ENCODE measurements at regions not wholly inside any gene's neighbourhood (a gene's known extent, or its start where the extent isn't known, plus 50 kb on each side); places are given as distances from the start of the nearest gene placed in this dataset.

- no peak for DNase-seq (ENCODE audit: low read depth, low spot score)
Observed at GRCh38 chr4:23174179-23174578, 481.4 kb downstream of the GBA3 start.

- no peak for DNase-seq (ENCODE audit: low read depth, low spot score)
Observed at GRCh38 chr4:23171976-23172375, 479.2 kb downstream of the GBA3 start.

- DNase-seq (ENCODE audit: low read depth, low spot score), result no peak
Observed at GRCh38 chr4:23169608-23170311, 477.0 kb downstream of the GBA3 start.

DNA sequence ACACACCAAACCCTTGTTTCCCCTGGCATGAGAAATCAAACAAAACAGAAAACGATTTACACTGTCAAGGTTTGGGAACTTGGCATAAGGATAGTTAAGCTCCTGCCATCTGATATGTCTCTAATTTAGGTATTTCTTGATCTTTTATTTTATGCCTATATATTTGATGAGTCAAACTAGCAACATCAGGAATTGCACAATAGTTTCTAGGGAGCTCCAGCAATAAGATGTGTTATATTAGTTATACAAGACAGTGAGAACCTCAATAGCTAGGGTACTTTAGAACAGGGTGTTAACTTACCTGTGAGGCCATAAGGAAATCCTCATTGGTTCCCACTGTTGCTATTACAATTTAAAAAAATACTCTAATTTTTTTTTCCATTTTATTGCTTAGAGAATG, 474.2 kb downstream of the GBA3 start:
- no peak for DNase-seq (ENCODE audit: low read depth, low spot score)

DNA sequence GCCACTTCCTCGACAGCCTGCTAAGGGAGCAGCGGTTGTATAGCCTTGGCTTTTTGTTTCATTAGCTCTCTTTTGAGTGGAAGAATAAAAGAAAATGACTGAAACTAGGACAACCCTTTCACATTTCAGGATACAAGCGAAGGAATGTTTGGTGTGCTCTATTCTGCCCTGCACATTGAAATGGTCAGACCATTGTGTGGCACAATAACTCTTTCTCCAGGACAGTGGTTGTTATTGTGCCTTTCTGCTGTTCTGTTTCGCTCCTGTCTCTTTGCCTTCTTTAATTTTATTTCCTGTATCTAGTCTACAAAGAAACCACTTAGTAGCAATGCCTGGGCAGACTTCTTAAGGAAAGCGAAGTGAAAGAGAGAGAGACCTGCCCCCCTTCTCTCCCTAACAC, 473.7 kb downstream of the GBA3 start:
- DNase-seq (ENCODE audit: low read depth, low spot score), result no peak

DNA sequence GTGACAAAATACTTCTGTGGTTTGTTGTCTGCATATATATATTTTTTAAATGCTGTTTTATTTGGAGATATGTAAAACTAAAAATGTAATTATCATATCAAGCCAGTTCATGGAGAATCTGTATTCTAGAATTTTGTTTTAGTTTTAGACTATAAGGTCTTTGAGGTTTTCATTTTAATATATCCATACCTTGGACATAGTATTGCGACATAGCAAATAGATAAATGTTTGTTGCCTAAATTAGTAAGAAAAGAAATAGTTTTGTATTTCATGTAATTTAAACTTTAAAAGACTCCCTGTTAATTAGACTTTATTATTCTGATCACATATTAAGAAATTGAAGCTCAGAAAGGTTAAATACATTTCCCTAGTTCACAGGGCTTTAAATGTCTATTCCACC, 472.9 kb downstream of the GBA3 start:
- no peak for DNase-seq (ENCODE audit: low read depth, low spot score)

- no peak for DNase-seq (ENCODE audit: low read depth, low spot score)
Observed at GRCh38 chr4:23163647-23164436, 471.1 kb downstream of the GBA3 start.

DNA sequence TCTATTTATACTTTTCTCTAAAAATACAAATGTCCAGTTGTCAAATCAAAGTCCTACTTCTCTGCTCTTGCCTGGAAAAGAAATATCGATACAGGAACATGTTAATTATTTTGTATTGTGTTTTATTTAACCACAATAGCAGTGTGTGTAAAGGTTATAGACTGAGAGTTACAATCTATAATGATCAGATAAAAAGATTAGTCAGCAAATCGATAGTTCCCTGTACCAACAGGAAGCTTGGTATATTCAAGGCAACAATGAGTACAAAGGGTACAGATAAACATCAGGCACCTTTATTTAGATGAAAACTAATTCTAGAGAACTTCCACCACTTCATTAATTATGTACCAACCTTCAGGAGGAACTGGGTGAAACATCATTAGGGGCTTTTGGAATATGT, 469.5 kb downstream of the GBA3 start:
- DNase-seq (ENCODE audit: low read depth, low spot score), result no peak

DNA sequence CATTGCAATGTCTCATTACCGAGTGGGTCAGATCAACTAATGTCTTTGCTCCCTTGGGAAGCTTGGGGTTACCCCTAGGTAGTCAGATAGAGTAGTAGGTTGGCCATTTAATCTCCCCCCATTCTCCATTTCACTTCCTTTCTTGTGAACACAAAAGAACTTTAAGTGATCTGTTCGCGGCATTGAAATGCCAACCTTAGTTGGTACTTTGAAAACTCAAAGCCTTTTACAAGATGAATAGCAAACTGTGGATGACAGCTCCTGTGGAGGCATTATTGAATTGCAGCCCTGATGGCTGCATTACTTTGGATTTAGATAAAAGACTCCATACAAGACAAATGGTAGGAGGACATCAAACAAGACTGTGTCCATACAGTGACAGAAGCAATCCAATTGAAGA, 469.1 kb downstream of the GBA3 start:
- DNase-seq (ENCODE audit: low read depth, low spot score), result no peak

- DNase-seq (ENCODE audit: low read depth, low spot score), result no peak
Observed at GRCh38 chr4:23153076-23153475, 460.3 kb downstream of the GBA3 start.

- DNase-seq (ENCODE audit: low read depth, low spot score), result no peak
Observed at GRCh38 chr4:23149815-23150214, 457.1 kb downstream of the GBA3 start.

- no peak for DNase-seq (ENCODE audit: low read depth, low spot score)
Observed at GRCh38 chr4:23144707-23145106, 452.0 kb downstream of the GBA3 start.

GRCh38 chr4:23135792-23136645, 443.3 kb downstream of the GBA3 start:
- DNase-seq (ENCODE audit: low read depth, low spot score), result no peak

DNA sequence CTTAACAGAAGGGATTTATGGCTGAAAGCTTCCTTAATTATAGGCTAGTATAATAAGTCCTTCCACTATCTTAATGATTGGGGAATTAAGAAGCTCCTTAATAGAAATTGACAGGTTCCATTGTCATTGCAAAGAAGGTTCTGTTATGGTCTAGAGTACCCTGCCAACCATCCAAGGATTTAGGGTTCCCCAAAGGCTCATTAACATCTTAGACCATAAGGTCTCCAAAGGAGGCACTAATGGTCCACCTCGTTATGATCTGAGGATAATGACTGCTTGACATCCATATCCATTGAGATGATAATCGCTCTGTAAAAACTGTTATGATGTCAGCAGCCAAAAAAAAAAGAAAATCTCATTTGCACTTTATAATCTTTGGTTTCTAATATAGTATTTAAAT, 441.6 kb downstream of the GBA3 start:
- DNase-seq (ENCODE audit: low read depth, low spot score), result no peak

- no peak for DNase-seq (ENCODE audit: low read depth, low spot score)
Observed at GRCh38 chr4:23130845-23131244, 438.1 kb downstream of the GBA3 start.

GRCh38 chr4:23125118-23125517, 432.4 kb downstream of the GBA3 start:
- no peak for DNase-seq (ENCODE audit: low read depth, low spot score)

DNA sequence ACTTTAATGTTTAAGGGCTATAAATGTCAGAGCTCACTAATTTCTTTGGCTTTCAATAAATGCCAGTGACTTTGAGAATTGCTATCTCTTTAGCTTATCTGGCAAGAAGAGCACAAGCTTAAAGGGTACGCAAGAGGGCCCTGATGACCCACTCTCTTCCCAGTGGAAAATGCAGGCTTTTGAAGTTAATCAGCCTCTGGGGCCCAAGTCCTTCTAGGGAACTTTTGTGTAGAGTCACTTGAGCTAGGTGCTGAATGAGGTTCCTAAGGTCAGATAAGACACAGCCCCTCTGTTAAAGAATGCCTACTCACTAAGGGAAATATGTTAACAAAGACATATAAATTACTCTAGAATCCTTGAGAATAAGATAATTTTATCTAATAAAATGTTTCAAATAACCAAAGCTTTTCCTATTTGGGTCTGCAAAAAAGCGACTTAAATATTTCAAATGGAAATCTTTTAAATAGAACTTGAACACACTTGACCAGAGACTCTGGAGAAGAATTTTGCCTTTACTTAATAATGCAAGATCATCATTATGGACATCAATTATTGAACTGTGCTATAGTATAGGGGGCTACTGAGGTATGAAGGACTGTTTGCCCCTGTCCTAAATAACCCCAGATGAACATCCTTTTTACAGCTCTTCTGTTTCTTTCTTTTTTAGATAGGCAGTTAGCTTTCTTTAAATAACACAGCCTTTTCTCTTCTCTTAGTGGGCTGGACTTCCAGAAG, 430.1 kb downstream of the GBA3 start:
- no peak for DNase-seq (ENCODE audit: low read depth, low spot score)

DNA sequence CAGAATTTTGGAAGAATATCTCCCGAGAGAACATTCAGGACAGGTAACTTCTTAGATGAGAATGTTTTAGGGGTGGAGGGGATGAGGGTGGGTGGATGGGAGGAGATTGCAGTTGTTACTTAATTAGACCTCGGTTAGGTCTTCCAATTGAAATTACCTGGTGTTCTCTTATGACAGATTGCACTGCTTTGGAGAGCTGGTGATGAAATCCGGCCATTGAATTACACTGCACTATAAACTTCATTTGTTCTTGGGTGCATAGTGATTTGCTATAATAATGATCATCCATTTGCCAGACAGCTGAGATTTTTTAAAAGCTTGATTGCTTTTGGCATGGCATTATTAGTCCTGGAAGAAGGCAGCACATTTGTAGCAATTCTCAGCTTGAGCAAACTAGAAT, 427.6 kb downstream of the GBA3 start:
- DNase-seq (ENCODE audit: low read depth, low spot score), result no peak

DNA sequence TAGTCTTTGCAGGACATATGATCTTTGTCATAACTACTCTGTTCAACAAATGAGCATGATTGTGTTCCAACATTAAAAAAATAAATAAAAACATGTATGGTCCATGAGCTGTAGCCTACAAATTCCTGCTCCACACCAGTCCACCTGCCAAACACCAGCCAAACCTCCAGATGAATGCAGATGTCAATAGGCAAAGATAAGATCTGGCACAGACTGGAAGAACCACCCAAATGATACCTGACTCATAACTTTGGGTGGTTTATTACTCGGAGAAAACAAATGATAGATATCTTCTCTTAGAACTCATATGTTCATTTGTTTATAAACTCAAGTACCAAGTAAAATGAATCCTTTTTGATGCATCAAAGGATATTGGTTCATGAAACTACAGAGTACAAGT, 425.1 kb downstream of the GBA3 start:
- no peak for DNase-seq (ENCODE audit: low read depth, low spot score)

- DNase-seq (ENCODE audit: low read depth, low spot score), result no peak
Observed at GRCh38 chr4:23114538-23114937, 421.8 kb downstream of the GBA3 start.

DNA sequence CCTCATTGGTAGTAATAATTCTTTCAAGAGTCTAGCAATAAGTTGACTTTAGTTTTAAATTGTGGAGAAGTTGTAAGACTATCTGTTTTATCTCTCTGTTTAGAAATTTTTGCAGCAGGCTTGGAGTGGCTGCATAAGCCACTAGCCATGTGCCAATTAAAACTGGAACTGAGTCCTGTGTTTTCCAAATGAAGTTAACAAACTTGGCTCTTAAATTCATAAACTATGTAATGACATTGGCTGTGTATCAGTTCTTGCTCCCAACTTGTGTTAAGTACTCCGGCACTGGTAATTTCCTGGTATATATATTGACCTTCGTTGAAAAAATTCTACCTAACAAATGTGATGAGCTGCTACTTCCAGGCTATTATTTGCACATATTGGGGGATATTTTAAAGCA, 420.4 kb downstream of the GBA3 start:
- DNase-seq (ENCODE audit: low read depth, low spot score), result no peak

- DNase-seq (ENCODE audit: low read depth, low spot score), result no peak
Observed at GRCh38 chr4:23106516-23106915, 413.8 kb downstream of the GBA3 start.
